Esophagus (tissue), 2 donors: ENCODE measurements at regions not wholly inside any gene's neighbourhood (a gene's known extent, or its start where the extent isn't known, plus 50 kb on each side); places are given as distances from the start of the nearest gene placed in this dataset.

Experiments used
- H3K27ac ChIP-seq, 2 donors: one replicate each; pipeline ENCODE4 v1.5.1; 2013; ENCODE audit warnings: low read depth in 2 of 2, mild to moderate bottlenecking in 2 of 2, inconsistent platforms in 1 of 2, low read length in 1 of 2, moderate library complexity in 1 of 2
- H3K27me3 ChIP-seq, 2 donors: one replicate each; pipeline ENCODE4 v1.6.1; 2013; ENCODE audit warnings: low read length in 2 of 2, control low read depth in 1 of 2, mild to moderate bottlenecking in 1 of 2; ENCODE audit not compliant: insufficient read depth in 2 of 2, control insufficient read depth in 1 of 2
- H3K36me3 ChIP-seq, 2 donors: one replicate each; pipeline ENCODE4 v1.6.1; 2013; ENCODE audit warnings: low read length in 1 of 2; ENCODE audit not compliant: control insufficient read depth in 2 of 2, insufficient read depth in 2 of 2
- H3K4me1 ChIP-seq, 2 donors: one replicate each; pipeline ENCODE4 v1.6.1; 2013; ENCODE audit warnings: low read length in 1 of 2; ENCODE audit not compliant: control insufficient read depth in 2 of 2, insufficient read depth in 2 of 2
- H3K4me3 ChIP-seq, 2 donors: one replicate each; pipeline ENCODE4 v1.5.1; 2013; ENCODE audit warnings: low read length in 2 of 2, mild to moderate bottlenecking in 2 of 2, low read depth in 1 of 2, moderate library complexity in 1 of 2
- H3K9me3 ChIP-seq, 2 donors: one replicate each; pipeline ENCODE4 v1.6.1; 2013; ENCODE audit warnings: mild to moderate bottlenecking in 2 of 2, low read depth in 1 of 2, low read length in 1 of 2, moderate library complexity in 1 of 2; ENCODE audit not compliant: control insufficient read depth in 2 of 2, insufficient read depth in 1 of 2
- WGBS, 2 donors: extraction: QIAGEN DNeasy Blood & Tissue Kit; methylation state at CpG; one replicate each; pipeline ENCODE4 v1.1.7; 2013; 5-methylcytosine and 5-hydroxymethylcytosine counted together
- donor health status: healthy with polysubstance abuse.
- donor health status: Bipolar disorder and iron deficiency.

DNA sequence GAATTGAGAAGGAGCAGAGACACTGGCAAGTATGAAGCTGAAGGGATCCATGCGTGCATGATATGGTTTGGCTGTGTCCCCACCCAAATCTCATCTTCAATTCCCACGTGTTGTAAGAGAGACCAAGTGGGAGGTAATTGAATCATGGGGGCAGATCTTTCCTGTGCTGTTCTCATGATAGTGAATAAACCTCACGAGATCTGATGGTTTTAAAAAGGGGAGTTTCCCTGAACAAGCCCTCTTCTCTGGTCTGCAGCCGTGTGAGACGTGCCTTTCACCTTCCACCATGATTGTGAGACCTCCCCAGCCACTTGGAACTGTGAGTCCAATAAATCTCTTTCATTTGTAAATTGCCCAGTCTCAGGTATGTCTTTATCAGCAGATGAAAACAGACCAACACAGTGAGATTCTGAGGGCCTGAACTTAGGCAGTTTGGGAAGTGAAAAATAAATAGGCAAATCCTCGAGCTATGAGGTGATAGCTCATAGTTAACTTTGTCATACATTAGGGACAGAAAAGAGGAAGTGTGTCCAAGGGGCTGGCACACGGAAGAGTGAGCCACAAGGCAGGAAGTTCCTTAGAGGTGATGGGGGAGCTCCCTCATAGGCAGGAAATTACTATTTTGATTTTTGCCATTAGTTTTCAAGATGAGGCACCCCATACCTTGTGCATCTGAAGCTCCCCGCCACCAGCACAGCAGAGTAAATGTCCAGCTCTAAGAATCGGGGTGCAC, 658.8 kb upstream of the ID2 start:
- Histone ChIP-seq H3K4me1 (no peaks in the 10 kb centered on the region), H3K27ac (no peak overlapping the region), H3K36me3 (no peaks in the 10 kb centered on the region), H3K27me3 (no peaks in the 10 kb centered on the region), H3K9me3 (no peaks in the 10 kb centered on the region), H3K4me3 (no peak overlapping the region)
- 72 to 79% methylated on average over 9 of the region's 9 CpGs for WGBS, 2 donors

DNA sequence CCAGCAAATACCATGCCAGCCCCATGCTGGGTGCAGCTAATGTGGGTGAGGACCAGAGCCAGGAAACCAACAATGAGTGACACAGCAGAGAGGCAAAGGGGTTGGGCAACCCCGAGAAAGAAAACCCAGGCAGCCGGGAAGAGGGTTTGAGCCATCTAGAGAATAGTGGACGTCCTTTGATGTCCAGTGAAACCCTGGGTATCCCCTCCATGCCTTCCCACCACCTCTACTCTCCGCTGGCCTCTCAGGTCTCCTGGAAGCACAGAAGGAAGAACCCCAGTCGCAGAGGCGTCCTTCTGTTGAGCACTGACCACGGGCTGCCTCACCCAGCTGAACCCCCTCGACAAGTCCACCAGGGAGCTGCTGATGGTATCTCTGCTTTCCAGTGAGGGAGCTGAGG, 657.4 kb upstream of the ID2 start:
- no peaks in the 10 kb centered on the region for H3K4me1 ChIP-seq
- WGBS, 2 donors, result 89 to 93% methylated on average over 8 of the region's 8 CpGs
- no peak overlapping the region for H3K4me3 ChIP-seq
- H3K27me3 ChIP-seq, result peaks cover 0 to under 1% of the 10 kb centered on the region in 2 donors
- H3K27ac ChIP-seq, result no peak overlapping the region
- H3K9me3 ChIP-seq, result no peaks in the 10 kb centered on the region
- no peaks in the 10 kb centered on the region for H3K36me3 ChIP-seq

DNA sequence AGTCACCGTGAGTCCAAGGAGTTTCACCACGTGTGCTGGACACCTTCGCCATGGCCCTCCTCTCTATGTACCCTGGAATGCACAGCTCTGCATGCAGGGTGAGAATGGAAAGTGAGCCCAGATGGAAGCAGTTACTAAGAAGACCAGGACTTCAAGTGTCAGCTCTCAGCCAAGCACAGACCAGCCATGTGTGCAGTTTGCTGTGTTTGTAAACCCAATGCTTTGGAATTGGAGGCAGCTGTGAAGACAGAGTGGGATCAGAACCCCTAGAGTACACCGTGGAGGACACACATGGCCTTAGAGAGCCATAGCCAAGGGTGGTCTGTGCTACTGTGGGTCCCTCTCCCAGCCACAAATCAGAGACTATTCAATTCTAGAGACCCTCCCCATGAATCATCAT, 655.5 kb upstream of the ID2 start:
- Histone ChIP-seq H3K4me3 (no peak overlapping the region), H3K27ac (no peak overlapping the region), H3K9me3 (no peaks in the 10 kb centered on the region), H3K27me3 (peaks cover 0 to 3% of the 10 kb centered on the region in 2 donors), H3K4me1 (no peaks in the 10 kb centered on the region), H3K36me3 (no peaks in the 10 kb centered on the region)
- WGBS, 2 donors, result 86 to 90% methylated on average over 4 of the region's 4 CpGs

DNA sequence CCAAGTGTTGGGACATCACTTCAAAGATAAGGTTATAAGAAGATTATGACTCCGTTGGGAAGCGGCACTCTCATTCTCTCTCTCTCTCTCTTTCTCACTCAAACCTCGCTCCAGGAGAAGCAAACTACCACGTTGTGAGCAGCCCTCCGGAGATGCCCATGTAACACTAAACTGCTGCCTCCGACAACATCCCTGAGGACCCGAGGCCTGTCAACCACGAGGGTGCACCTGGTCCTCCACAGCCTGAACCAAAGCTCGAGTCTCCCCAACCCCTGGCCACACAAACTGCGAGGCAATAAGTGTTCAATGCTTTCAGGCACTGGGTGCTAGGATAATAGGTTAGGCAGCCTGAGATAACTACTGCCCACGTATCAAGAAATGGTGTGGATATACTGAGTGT, 654.5 kb upstream of the ID2 start:
- H3K27ac ChIP-seq, result no peak overlapping the region
- H3K36me3 ChIP-seq, result no peaks in the 10 kb centered on the region
- no peaks in the 10 kb centered on the region for H3K4me1 ChIP-seq
- peaks cover 0 to 3% of the 10 kb centered on the region in 2 donors for H3K27me3 ChIP-seq
- 92 to 93% methylated on average over 11 of the region's 11 CpGs for WGBS, 2 donors
- no peaks in the 10 kb centered on the region for H3K9me3 ChIP-seq
- no peak overlapping the region for H3K4me3 ChIP-seq

DNA sequence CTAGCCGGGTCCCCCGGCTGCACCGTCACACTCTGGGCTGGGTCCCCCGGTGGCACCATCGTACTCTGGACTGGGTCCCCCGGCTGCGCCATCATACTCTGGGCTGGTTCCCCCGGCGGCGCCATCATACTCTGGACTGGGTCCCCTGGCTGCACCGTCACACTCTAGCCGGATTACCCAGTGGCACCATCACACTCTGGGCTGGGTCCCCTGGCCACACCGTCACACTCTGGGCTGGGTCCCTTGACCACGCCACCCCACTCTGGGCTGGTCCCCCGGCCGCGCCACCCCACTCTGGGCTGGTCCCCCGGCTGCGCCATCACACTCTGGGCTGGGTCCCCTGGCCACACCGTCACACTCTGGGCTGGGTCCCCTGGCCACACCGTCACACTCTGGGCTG, 653.8 kb upstream of the ID2 start:
- Histone ChIP-seq H3K27ac (no peak overlapping the region), H3K4me3 (no peak overlapping the region), H3K9me3 (no peaks in the 10 kb centered on the region), H3K4me1 (no peaks in the 10 kb centered on the region), H3K27me3 (peaks cover 0 to 3% of the 10 kb centered on the region in 2 donors), H3K36me3 (no peaks in the 10 kb centered on the region)
- 88 to 92% methylated on average over 16 to 21 of the region's 21 CpGs for WGBS, 2 donors

DNA sequence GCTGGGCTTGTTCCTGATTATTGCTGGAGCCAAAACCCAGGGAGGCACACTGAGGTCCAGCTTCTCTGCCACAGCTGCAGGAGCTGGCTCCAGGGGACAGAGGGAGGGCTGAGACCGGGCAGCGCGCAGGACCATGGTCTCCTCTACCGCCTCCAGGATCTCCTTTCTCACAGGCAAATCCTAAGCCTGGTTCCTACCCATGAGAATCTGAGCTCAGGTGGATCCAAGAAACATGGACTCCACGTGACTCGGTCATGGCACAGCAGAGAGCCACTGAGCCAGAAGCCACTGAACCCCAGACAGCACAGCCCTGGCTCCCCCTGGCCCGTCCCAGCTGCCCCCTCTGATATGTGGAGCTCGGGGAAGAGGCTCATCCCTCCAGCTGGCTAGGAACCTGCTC, 653.4 kb upstream of the ID2 start:
- H3K36me3 ChIP-seq, result no peaks in the 10 kb centered on the region
- 86 to 90% methylated on average over 8 of the region's 8 CpGs for WGBS, 2 donors

DNA sequence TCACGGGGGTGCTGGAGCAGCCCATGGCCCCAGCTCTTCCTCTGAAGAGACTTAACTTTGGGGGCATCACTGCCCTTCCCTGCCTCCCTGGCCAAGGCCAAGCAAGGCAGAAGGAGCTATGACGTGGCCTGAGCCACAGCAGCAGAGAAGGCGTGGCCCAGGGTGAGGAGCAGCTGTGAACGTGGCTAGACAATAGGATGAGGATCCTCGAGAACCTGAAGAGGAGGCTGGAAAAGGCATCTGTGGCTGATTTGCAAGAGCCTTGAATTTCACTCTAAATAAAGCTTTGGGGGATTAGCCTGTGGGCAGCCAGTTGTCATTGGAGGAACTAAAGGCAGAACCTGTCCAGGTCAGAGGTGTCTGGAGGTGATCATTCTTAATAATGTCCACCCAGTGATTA, 652.9 kb upstream of the ID2 start:
- no peaks in the 10 kb centered on the region for H3K4me1 ChIP-seq
- H3K27me3 ChIP-seq, result peaks cover 0 to 3% of the 10 kb centered on the region in 2 donors
- no peak overlapping the region for H3K27ac ChIP-seq
- no peak overlapping the region for H3K4me3 ChIP-seq
- no peaks in the 10 kb centered on the region for H3K36me3 ChIP-seq
- 73 to 78% methylated on average over 5 of the region's 5 CpGs for WGBS, 2 donors
- H3K9me3 ChIP-seq, result no peaks in the 10 kb centered on the region

More for the DNA sequence above, 653.4 kb upstream of the ID2 start:
- H3K27ac ChIP-seq, result no peak overlapping the region
- no peaks in the 10 kb centered on the region for H3K4me1 ChIP-seq
- no peaks in the 10 kb centered on the region for H3K9me3 ChIP-seq
- peaks cover 0 to 3% of the 10 kb centered on the region in 2 donors for H3K27me3 ChIP-seq
- H3K4me3 ChIP-seq, result no peak overlapping the region

- H3K27me3 ChIP-seq, result peaks cover 0 to 3% of the 10 kb centered on the region in 2 donors
- no peaks in the 10 kb centered on the region for H3K4me1 ChIP-seq
- no peak overlapping the region for H3K4me3 ChIP-seq
- no peaks in the 10 kb centered on the region for H3K36me3 ChIP-seq
- H3K27ac ChIP-seq, result no peak overlapping the region
- no peaks in the 10 kb centered on the region for H3K9me3 ChIP-seq
- WGBS, 2 donors, result 74 to 75% methylated on average over 8 of the region's 8 CpGs
Observed at GRCh38 chr2:8030573-8031303, 651.1 kb upstream of the ID2 start.

- no peaks in the 10 kb centered on the region for H3K4me1 ChIP-seq
- H3K27me3 ChIP-seq, result peaks cover 0 to 3% of the 10 kb centered on the region in 2 donors
- no peaks in the 10 kb centered on the region for H3K9me3 ChIP-seq
- no peak overlapping the region for H3K27ac ChIP-seq
- H3K4me3 ChIP-seq, result no peak overlapping the region
- no peaks in the 10 kb centered on the region for H3K36me3 ChIP-seq
- WGBS, 2 donors, result 82 to 88% methylated on average over 4 of the region's 4 CpGs
Observed at GRCh38 chr2:8031370-8031769, 650.5 kb upstream of the ID2 start.
